ENCODE measurements at regions not wholly inside any gene's neighbourhood (a gene's known extent, or its start where the extent isn't known, plus 50 kb on each side); places are given as distances from the start of the nearest gene placed in this dataset.
A peak's percentile ranks its signal among the peaks of the same experiment; 100 is the strongest.

DNA sequence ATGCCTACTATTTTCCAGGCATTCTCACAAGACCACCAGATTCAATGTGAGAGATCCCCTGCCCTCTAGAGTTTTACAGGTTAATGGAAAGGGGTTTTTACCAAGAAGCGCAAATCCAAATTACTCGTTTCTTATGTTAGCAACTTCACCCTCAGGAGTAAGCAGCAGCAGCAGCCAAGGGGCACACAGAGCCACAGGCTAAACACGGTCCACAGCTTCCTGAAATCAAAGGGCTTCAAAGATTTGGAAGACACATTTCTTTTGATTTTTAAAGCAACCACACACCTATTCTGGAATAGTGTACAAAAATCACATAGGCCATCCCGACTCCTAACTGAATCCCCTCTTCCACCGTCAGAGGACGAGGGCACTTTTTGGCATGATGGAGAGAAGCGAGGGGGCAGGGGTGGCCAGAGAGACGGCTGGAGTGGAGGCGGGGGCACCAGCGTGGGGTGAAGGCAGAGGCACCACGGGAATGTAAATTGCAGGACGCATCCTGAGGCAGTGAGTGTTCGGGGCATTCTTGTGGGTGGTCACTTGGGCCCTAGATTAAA, 107.0 kb downstream of the ARF6 start:
- Mint-ChIP-seq H3K4me3 (peak overlapping the region; percentile 74 to 95 (median 84)), H3K9me3 (no peaks in the 10 kb centered on the region), H3K27ac (peak overlapping the region; percentile 90 to 99 (median 98)), H3K4me1 (peaks cover 41 to 70% (median 63%) of the 10 kb centered on the region in 7 donors), H3K27me3 (no peaks in the 10 kb centered on the region), H3K36me3 (peaks cover 0 to 6% (median 0%) of the 10 kb centered on the region in 5 donors)
- ATAC-seq (no peak), DNase-seq (no peak)
- Histone ChIP-seq H3K27me3 (ENCODE audit: control insufficient read depth in 2 of 2, insufficient read depth in 2 of 2, low read length in 2 of 2) (no peaks in the 10 kb centered on the region), H3K4me1 (ENCODE audit: control insufficient read depth in 2 of 2, insufficient read depth in 2 of 2, low read length in 2 of 2) (peaks cover 52 to 57% of the 10 kb centered on the region in 2 donors), H3K4me3 (ENCODE audit: low read length) (peak overlapping the region; percentile 49), H3K9me3 (ENCODE audit: control insufficient read depth in 2 of 3, low read length in 3 of 3) (no peaks in the 10 kb centered on the region), H3K27ac (ENCODE audit: low read depth, low read length) (peak overlapping the region; percentile 90), H3K36me3 (ENCODE audit: control insufficient read depth in 2 of 3, insufficient read depth in 3 of 3, low read length in 3 of 3) (no peaks in the 10 kb centered on the region)
- intact Hi-C loops (cut with micrococcal nuclease), result loop anchor here (1.0 to 5.0 kb wide), 10 partner anchors 13 to 533 kb away; partner anchors contain the start of genes DMAC2L (in 1 of the 2), KLHDC2 (in 1 of the 2), L2HGDH (in 1 of the 2) and MAP4K5 (in 1 of the 2)
- ChIA-PET CTCF (interaction anchor here (0.7 to 5.8 kb wide), 16 partner anchors 19 to 147 kb away, joined by 3 to 40 read pairs (median 5); partner anchors contain the start of gene NEMF), POLR2A (interaction anchor here (0.6 to 6.8 kb wide), 21 partner anchors 9 to 148 kb away, joined by 3 to 188 read pairs (median 9); partner anchors contain the start of gene ARF6)

DNA sequence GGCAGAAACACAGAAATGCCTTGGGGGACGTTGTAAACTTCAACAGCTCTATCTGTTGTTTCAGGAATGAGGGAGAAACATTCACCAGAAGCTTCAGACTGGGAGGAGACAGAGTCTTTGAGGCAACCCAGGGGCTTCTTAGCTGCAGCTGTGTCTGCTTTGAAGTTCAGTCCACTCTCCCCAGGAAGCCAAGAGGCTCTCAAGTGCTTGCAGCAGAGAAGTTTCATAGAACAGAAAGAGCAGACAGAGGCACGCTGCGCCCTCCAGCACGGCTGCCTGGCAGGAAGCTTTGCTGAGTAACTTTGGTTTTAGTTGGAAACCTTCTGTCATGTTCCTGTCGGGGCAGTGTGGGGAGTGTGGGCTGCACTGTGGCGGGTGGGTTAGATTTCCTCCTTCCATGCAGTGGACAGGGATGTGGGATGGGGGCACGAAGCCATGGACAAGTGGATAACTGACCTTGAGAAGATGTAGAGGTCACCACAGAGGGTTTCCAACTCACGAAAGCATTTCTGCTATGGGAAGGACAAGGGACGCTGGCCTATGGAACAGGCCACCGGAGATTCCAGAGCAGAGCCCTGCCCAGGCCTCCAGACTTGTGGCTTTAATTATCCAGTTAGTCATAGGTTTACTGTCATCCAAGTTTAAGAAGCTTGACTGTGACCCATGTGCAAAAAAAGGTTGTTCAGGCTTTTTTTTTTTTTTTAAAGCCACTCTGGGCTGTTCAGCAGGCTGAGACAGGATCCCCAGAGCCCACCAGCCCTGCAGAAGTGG, 107.7 kb downstream of the ARF6 start:
- Mint-ChIP-seq H3K27ac (peak overlapping the region; percentile 90 to 99 (median 98)), H3K9me3 (peaks cover 0 to 1% (median 0%) of the 10 kb centered on the region in 11 donors), H3K4me3 (peak overlapping the region; percentile 74 to 95 (median 84)), H3K27me3 (no peaks in the 10 kb centered on the region), H3K36me3 (peaks cover 0 to 9% (median 0%) of the 10 kb centered on the region in 5 donors), H3K4me1 (peaks cover 46 to 71% (median 67%) of the 10 kb centered on the region in 7 donors)
- Histone ChIP-seq H3K4me3 (ENCODE audit: low read length) (peak overlapping the region; percentile 49), H3K9me3 (ENCODE audit: control insufficient read depth in 2 of 3, low read length in 3 of 3) (no peaks in the 10 kb centered on the region), H3K4me1 (ENCODE audit: control insufficient read depth in 2 of 2, insufficient read depth in 2 of 2, low read length in 2 of 2) (peaks cover 52 to 57% of the 10 kb centered on the region in 2 donors), H3K27me3 (ENCODE audit: control insufficient read depth in 2 of 2, insufficient read depth in 2 of 2, low read length in 2 of 2) (no peaks in the 10 kb centered on the region), H3K36me3 (ENCODE audit: control insufficient read depth in 2 of 3, insufficient read depth in 3 of 3, low read length in 3 of 3) (no peaks in the 10 kb centered on the region), H3K27ac (ENCODE audit: low read depth, low read length) (peak overlapping the region; percentile 90)
- peak; percentile 30 to 82 (median 64) for DNase-seq
- POLR2A ChIA-PET, result interaction anchor here (0.5 to 6.8 kb wide), 24 partner anchors 9 to 148 kb away, joined by 3 to 188 read pairs (median 6); partner anchors contain the start of gene ARF6
- ATAC-seq, result peak; percentile 22
- CTCF ChIA-PET, result interaction anchor here (0.6 to 5.8 kb wide), 20 partner anchors 12 to 148 kb away, joined by 3 to 40 read pairs (median 4); partner anchors contain the start of gene NEMF
- intact Hi-C loops (cut with micrococcal nuclease), result loop anchor here (1.0 to 5.0 kb wide), 14 partner anchors 14 to 532 kb away; partner anchors contain the start of genes DMAC2L (in 1 of the 2), KLHDC2 (in 1 of the 2), L2HGDH (in 1 of the 2) and MAP4K5 (in 1 of the 2)

DNA sequence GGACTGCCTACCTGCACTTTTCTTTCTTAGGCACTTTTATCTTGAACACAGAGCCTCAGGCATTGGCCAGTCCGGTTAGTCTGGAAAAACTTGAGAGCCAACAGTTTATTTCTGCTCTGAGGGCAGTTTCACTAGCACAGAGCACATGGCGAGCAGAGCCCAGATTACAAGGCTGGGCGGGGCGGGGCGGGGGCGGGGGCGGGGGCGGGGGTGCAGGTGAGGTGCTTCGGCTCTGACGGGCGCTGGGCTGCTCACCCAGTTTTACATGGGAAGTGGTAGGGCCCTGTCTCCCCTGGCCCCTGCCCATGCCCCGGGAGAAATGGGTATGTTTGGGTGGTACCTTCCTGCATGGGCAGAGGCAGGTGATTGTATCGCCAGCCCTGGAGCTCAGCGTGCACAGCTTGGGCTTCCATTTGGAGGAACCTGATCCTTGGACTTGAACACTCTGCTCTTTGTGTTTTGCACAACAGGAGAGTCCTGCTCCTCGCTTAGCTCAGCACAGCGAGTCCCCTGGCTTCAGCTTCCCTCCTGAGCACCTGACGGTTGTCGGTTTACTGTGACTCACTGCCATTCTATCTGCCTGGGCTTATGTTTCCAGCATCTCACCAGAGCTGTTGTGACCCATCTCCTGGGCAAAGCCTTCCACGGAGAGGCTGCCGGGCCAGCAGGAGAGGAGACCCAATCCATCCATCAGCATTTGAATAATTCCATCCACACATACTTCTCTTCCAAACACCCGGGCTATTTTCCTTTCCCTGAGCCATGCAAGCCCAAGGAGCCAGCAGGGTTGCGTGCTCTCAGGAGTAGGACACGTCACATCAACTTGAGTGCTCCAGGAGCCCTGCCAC, 108.5 kb downstream of the ARF6 start:
- peaks cover 0 to 1% (median 0%) of the 10 kb centered on the region in 11 donors for H3K9me3 Mint-ChIP-seq
- H3K27ac Mint-ChIP-seq, result peak overlapping the region; percentile 90 to 99 (median 98)
- DNase-seq, result peak; percentile 23 to 73 (median 57)
- ATAC-seq, result peak; percentile 39
- Histone ChIP-seq H3K9me3 (ENCODE audit: control insufficient read depth in 2 of 3, low read length in 3 of 3) (no peaks in the 10 kb centered on the region), H3K27ac (ENCODE audit: low read depth, low read length) (peak overlapping the region; percentile 90), H3K4me3 (ENCODE audit: low read length) (peak overlapping the region; percentile 49), H3K36me3 (ENCODE audit: control insufficient read depth in 2 of 3, insufficient read depth in 3 of 3, low read length in 3 of 3) (no peaks in the 10 kb centered on the region), H3K4me1 (ENCODE audit: control insufficient read depth in 2 of 2, insufficient read depth in 2 of 2, low read length in 2 of 2) (peaks cover 52 to 57% of the 10 kb centered on the region in 2 donors), H3K27me3 (ENCODE audit: control insufficient read depth in 2 of 2, insufficient read depth in 2 of 2, low read length in 2 of 2) (no peaks in the 10 kb centered on the region)
- POLR2A ChIA-PET, result interaction anchor here (0.5 to 6.8 kb wide), 33 partner anchors 10 to 149 kb away, joined by 3 to 188 read pairs (median 4); partner anchors contain the start of genes ARF6, NEMF and VCPKMT
- CTCF ChIA-PET, result interaction anchor here (0.6 to 5.8 kb wide), 21 partner anchors 13 to 149 kb away, joined by 3 to 40 read pairs (median 4); partner anchors contain the start of gene NEMF
- no peaks in the 10 kb centered on the region for H3K27me3 Mint-ChIP-seq
- intact Hi-C loops (cut with micrococcal nuclease), result loop anchor here (1.0 to 5.0 kb wide), 12 partner anchors 15 to 531 kb away; partner anchors contain the start of genes DMAC2L (in 1 of the 2), KLHDC2 (in 1 of the 2), L2HGDH (in 1 of the 2) and MAP4K5 (in 1 of the 2)
- H3K36me3 Mint-ChIP-seq, result peaks cover 0 to 9% (median 0%) of the 10 kb centered on the region in 5 donors
- peaks cover 45 to 73% (median 67%) of the 10 kb centered on the region in 7 donors for H3K4me1 Mint-ChIP-seq
- H3K4me3 Mint-ChIP-seq, result peak overlapping the region; percentile 74 to 95 (median 86)

DNA sequence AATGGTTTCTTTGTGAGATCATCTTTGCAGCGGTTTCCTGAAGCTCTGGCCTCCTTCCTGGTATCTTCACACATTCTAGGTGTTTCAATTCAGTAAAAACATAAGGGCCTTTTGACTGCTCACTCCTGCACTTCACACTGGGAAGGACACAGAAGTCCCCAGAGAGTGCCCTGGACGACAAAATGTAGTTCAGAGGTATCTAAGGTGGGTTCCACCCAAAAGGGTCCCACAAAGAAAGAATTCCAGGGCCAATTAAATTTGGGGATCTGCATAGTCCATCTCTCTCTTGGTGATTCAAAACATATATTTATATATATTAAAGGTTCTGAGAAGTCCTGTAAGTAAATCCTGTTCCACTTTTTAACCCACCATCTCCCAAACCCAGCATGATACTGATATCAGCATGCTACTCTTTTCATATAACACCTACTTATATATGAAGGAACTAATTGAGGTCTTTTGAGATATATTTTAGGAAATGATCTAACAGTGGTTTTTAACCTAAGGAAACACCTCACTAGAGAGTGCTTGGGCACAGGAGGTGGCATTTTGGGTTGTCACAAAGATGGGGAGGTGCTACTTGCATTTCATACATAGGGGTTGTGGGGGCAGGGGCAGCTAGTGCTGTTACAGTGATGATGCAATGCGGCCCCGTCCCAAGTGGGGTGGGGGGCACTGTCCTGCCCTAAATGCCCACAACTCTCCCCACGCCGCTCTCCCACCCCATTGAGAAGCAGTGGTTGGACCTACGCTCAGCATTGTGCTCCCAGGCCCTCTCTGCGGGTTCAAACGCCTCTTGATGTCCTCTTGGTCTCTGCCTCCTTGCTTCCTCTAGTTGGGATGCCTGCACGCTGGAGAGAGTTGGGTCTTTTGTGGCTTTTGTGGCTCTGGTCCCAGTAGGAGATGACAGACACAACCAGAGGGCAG, 109.4 kb downstream of the ARF6 start:
- H3K9me3 Mint-ChIP-seq, result peaks cover 0 to 1% (median 0%) of the 10 kb centered on the region in 11 donors
- H3K27me3 Mint-ChIP-seq, result no peaks in the 10 kb centered on the region
- ChIA-PET CTCF (interaction anchor here (0.7 to 5.8 kb wide), 13 partner anchors 22 to 150 kb away, joined by 3 to 40 read pairs (median 9); partner anchors contain the start of gene NEMF), POLR2A (interaction anchor here (0.6 to 6.8 kb wide), 33 partner anchors 9 to 150 kb away, joined by 3 to 188 read pairs (median 6); partner anchors contain the start of genes ARF6, NEMF and VCPKMT)
- H3K27ac ChIP-seq (ENCODE audit: low read depth, low read length), result peak overlapping the region; percentile 90
- H3K4me3 Mint-ChIP-seq, result peak overlapping the region; percentile 74 to 95 (median 90)
- intact Hi-C loops (cut with micrococcal nuclease), result loop anchor here (1.0 to 5.0 kb wide), 14 partner anchors 15 to 531 kb away; partner anchors contain the start of genes SOS2 (in 2 of the 2), DMAC2L (in 1 of the 2), KLHDC2 (in 1 of the 2) and L2HGDH (in 1 of the 2)
- H3K9me3 ChIP-seq (ENCODE audit: control insufficient read depth in 2 of 3, low read length in 3 of 3), result no peaks in the 10 kb centered on the region
- peak; percentile 20 to 76 (median 65) for DNase-seq
- ATAC-seq, result peak; percentile 55
- peak overlapping the region; percentile 64 for H3K4me3 ChIP-seq (ENCODE audit: low read length)
- H3K27me3 ChIP-seq (ENCODE audit: control insufficient read depth in 2 of 2, insufficient read depth in 2 of 2, low read length in 2 of 2), result no peaks in the 10 kb centered on the region
- peaks cover 0 to 9% (median 0%) of the 10 kb centered on the region in 5 donors for H3K36me3 Mint-ChIP-seq
- peaks cover 52 to 57% of the 10 kb centered on the region in 2 donors for H3K4me1 ChIP-seq (ENCODE audit: control insufficient read depth in 2 of 2, insufficient read depth in 2 of 2, low read length in 2 of 2)
- peaks cover 45 to 73% (median 67%) of the 10 kb centered on the region in 7 donors for H3K4me1 Mint-ChIP-seq
- H3K36me3 ChIP-seq (ENCODE audit: control insufficient read depth in 2 of 3, insufficient read depth in 3 of 3, low read length in 3 of 3), result no peaks in the 10 kb centered on the region
- H3K27ac Mint-ChIP-seq, result peak overlapping the region; percentile 90 to 99 (median 98)

DNA sequence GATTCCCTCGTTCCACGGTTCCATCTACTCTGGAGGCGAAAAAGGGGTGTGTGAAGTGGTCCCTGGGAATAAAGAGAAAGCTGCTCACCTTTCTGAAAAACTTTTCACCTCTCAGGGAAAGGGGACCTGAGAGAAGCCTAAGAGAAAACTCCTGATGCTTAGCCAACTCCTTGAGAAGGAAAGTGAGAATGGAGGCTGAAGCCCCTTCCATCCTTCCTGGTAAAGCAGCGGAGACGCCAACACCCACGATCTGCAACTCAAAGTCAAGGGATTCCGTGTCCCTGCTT, 110.0 kb downstream of the ARF6 start:
- Histone ChIP-seq H3K27ac (ENCODE audit: low read depth, low read length) (peak overlapping the region; percentile 90), H3K4me1 (ENCODE audit: control insufficient read depth in 2 of 2, insufficient read depth in 2 of 2, low read length in 2 of 2) (peaks cover 51 to 53% of the 10 kb centered on the region in 2 donors), H3K36me3 (ENCODE audit: control insufficient read depth in 2 of 3, insufficient read depth in 3 of 3, low read length in 3 of 3) (no peaks in the 10 kb centered on the region), H3K4me3 (ENCODE audit: low read length) (peak overlapping the region; percentile 64), H3K27me3 (ENCODE audit: control insufficient read depth in 2 of 2, insufficient read depth in 2 of 2, low read length in 2 of 2) (no peaks in the 10 kb centered on the region), H3K9me3 (ENCODE audit: control insufficient read depth in 2 of 3, low read length in 3 of 3) (no peaks in the 10 kb centered on the region)
- ChIA-PET POLR2A (interaction anchor here (0.6 to 6.8 kb wide), 22 partner anchors 9 to 150 kb away, joined by 3 to 188 read pairs (median 12); partner anchors contain the start of genes ARF6 and NEMF), CTCF (interaction anchor here (1.1 to 5.8 kb wide), 7 partner anchors 23 to 141 kb away, joined by 3 to 39 read pairs (median 7); no protein-coding TSS in a partner anchor)
- H3K4me1 Mint-ChIP-seq, result peaks cover 40 to 68% (median 63%) of the 10 kb centered on the region in 7 donors
- no peaks in the 10 kb centered on the region for H3K27me3 Mint-ChIP-seq
- peaks cover 0 to 1% (median 0%) of the 10 kb centered on the region in 11 donors for H3K9me3 Mint-ChIP-seq
- peak overlapping the region; percentile 90 to 99 (median 98) for H3K27ac Mint-ChIP-seq
- H3K36me3 Mint-ChIP-seq, result peaks cover 0 to 6% (median 0%) of the 10 kb centered on the region in 5 donors
- ATAC-seq, result no peak
- intact Hi-C loops (cut with micrococcal nuclease), result loop anchor here (1.0 to 5.0 kb wide), 14 partner anchors 37 to 381 kb away; partner anchors contain the start of genes SOS2 (in 2 of the 2), DMAC2L (in 1 of the 2), KLHDC2 (in 1 of the 2) and L2HGDH (in 1 of the 2)
- DNase-seq, result peak in 1 of 9 donors; percentile 2
- H3K4me3 Mint-ChIP-seq, result peak overlapping the region; percentile 74 to 95 (median 90)

Measured in naive thymus-derived CD4-positive, alpha-beta T cell (primary cell).